GM20431 (cell line): ENCODE measurements at regions not wholly inside any gene's neighbourhood (a gene's known extent, or its start where the extent isn't known, plus 50 kb on each side); places are given as distances from the start of the nearest gene placed in this dataset.
"Not testable (repeated sequence)": the region's sequence is repeated elsewhere in the genome, so short reads cannot be mapped to it uniquely, and the experiment has no call there.

Experiments used
- in situ Hi-C: fragments of 300-500 bp; cut with MseI, MboI; formaldehyde crosslinking; loops from one replicate; pipeline ENCODE4 v1.15.0; 2020; ENCODE audit warnings: low sequenced_read_pairs; ENCODE audit not compliant: unreplicated experiment

- in situ Hi-C loops: not testable (repeated sequence)
Observed at GRCh38 chr2:163026136-163026775, 187.7 kb upstream of the KCNH7 start.

- in situ Hi-C loops: not testable (repeated sequence)
Observed at GRCh38 chr2:163016882-163017281, 178.3 kb upstream of the KCNH7 start.

GRCh38 chr2:163011000-163011399 is 172.4 kb upstream of the KCNH7 start:
- in situ Hi-C loops: no loop called here

GRCh38 chr2:163008642-163009041 is 170.1 kb upstream of the KCNH7 start:
- in situ Hi-C loops: no loop called here

GRCh38 chr2:162994718-162995117 is 156.2 kb upstream of the KCNH7 start:
- in situ Hi-C loops: no loop called here

- in situ Hi-C loops: no loop called here
Observed at GRCh38 chr2:162992828-162993227, 154.3 kb upstream of the KCNH7 start.

GRCh38 chr2:162989507-162989906 is 150.9 kb upstream of the KCNH7 start:
- in situ Hi-C loops: no loop called here

GRCh38 chr2:162974771-162975170 is 136.2 kb upstream of the KCNH7 start:
- in situ Hi-C loops: no loop called here

GRCh38 chr2:162972383-162972782 is 133.8 kb upstream of the KCNH7 start:
- in situ Hi-C loops: no loop called here

- in situ Hi-C loops: no loop called here
Observed at GRCh38 chr2:162968306-162968705, 129.7 kb upstream of the KCNH7 start.

- in situ Hi-C loops: no loop called here
Observed at GRCh38 chr2:162967811-162968210, 129.2 kb upstream of the KCNH7 start.

GRCh38 chr2:162967147-162967546 is 128.6 kb upstream of the KCNH7 start:
- in situ Hi-C loops: no loop called here

GRCh38 chr2:162965191-162965590 is 126.6 kb upstream of the KCNH7 start:
- in situ Hi-C loops: no loop called here

GRCh38 chr2:162964513-162964912 is 125.9 kb upstream of the KCNH7 start:
- in situ Hi-C loops: no loop called here

GRCh38 chr2:162963156-162963555 is 124.6 kb upstream of the KCNH7 start:
- in situ Hi-C loops: no loop called here

GRCh38 chr2:162945785-162946184 is 107.2 kb upstream of the KCNH7 start:
- in situ Hi-C loops: no loop called here

- in situ Hi-C loops: no loop called here
Observed at GRCh38 chr2:162938387-162938786, 99.8 kb upstream of the KCNH7 start.

- in situ Hi-C loops: no loop called here
Observed at GRCh38 chr2:162934191-162934590, 95.6 kb upstream of the KCNH7 start.

GRCh38 chr2:162932416-162932815 is 93.8 kb upstream of the KCNH7 start:
- in situ Hi-C loops: no loop called here

- in situ Hi-C loops: no loop called here
Observed at GRCh38 chr2:162929571-162929970, 91.0 kb upstream of the KCNH7 start.

GRCh38 chr2:162928356-162928755 is 89.8 kb upstream of the KCNH7 start:
- in situ Hi-C loops: no loop called here

GRCh38 chr2:162926907-162927306 is 88.3 kb upstream of the KCNH7 start:
- in situ Hi-C loops: no loop called here
